Middle frontal gyrus (tissue), 1 donor: ENCODE measurements at regions not wholly inside any gene's neighbourhood (a gene's known extent, or its start where the extent isn't known, plus 50 kb on each side); places are given as distances from the start of the nearest gene placed in this dataset.
"Not testable (repeated sequence)": the region's sequence is repeated elsewhere in the genome, so short reads cannot be mapped to it uniquely, and the experiment has no call there.

Source experiments
- DNase-seq: peaks from one replicate; pipeline ENCODE4 v3.0.0-alpha.2; 2015; ENCODE audit warnings: low spot score; ENCODE audit errors: extremely low spot score

DNA sequence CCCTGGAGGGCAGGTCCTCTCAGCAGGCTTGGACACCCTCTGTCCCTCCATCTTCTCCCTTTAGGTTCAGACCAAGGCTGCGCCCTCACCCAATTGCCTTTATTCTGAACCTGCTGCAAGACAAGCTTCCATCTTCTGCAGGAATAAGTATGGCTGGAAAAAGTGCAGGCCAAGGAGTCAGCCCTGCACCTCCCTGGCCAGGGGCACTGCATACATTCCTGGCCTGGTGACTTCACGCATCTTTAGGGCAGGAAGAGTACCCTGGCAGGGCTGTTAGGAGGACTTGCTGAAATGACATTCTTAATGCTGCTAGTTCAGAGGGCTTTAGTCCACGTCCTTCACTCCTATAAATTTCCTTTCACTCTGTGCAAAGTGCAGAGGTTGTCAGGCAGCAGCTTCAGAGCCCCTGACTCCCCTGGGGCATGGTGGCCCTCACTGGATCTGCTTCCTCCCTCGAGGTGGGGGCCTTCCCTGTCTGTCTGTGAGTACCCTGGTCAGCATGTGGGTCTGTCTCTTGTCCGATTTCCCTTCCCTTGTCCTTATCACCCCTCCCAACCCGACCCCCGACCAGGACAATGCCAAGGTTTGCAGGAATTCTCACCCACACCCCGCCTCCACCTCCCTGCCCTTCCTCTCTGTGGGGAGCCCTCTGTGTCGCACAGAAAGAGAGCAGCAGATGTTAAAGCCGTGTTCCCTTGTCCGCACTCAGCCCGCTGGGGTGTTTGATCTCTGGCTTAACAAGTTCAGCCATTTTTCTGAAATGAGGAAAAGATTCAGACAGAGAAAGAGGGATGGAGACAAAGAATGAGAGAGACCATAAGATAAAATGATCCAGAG lies 124.5 kb upstream of the SYT13 start:
- DNase-seq: no peak

DNA sequence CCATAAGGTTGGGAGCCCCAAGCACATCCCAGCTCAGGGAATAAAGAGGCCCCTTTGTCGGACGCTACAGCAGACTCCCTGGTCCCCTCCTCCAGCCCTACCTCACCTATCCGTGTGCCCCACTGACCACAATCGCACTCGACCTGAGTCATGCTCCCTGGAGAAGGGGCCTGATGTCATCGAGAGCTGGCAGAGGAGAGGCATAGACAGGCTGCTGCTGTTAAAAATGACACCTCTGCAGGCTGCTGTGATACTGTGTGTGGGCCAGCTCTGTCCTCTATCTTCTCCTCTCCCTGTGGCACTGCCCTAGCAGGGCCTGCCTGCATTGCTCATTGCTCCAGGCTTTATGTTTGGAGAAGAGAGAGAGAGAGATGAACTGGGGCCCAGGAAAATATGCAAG lies 123.4 kb upstream of the SYT13 start:
- no peak for DNase-seq

DNA sequence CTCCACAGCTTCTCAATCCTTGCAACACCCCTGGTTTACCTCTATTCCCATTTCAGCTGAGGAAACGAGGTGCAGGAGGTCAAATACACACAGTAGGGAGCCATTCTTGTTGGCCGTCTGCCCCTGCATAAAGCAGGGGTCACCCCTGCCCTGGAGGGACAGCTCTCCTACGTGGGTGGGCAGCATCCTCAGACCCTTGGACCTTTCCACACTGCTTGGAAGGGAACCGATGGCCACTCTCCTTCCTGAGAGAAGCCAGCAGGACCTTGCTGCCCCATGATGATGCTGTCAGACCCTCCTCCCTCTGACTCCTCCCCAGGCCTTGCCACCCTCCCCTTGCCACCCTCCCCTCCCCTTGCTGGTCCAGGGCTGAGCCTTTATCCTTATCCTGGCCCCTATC lies 121.1 kb upstream of the SYT13 start:
- DNase-seq: no peak

DNA sequence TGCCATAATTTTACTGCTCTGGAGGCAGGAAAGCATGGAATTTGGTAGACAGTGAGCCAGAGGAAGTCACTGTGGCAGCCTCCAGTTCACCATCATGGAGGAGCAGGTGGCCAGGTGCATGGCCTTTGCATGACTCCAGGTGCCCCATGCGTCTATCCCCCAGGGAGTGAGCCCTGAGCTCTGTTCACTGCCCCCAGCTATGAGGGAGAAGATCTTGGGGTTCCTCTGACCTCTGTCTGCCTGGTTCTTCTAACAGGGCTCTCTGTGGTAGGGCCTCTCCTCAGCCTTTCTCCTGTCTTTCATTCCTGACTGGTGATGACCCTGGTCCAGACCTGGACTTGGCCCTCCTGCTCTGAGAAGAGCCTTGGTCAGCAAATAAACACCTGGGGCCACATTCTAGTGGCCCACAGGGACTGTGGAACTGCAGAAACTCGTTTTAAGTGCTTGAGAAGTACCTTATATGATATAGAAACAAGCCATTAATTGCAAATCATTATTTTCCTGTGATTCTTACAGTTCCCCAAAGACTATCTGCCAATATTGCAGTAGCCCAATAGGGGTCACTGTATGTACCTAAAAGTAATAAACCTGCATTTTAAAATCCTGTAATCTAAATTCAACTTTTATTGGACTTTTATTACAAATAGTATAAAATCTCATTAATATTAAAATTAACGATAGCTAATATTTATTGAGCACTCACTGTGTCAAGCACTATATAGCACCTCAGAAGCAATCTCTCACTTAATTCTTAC lies 120.0 kb upstream of the SYT13 start:
- DNase-seq: no peak

DNA sequence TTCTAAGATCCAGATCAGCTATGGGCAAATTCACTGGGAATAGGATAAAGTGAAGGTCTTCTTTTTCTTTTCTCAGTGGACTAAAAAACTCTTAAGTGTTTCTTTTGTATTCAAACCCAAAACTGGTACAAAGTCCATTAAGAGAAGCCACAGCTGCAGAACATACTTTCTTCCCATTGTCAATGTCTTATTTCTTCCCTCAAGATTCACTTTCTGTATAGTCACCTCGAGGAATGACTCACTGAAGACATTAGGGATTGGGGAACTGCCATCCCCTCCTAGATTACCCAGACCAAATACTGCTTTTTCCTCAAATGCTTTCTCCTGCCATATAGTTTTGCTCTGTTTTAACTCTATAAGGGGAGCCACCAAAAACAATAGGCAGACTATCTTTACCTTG lies 117.4 kb upstream of the SYT13 start:
- not testable (repeated sequence) for DNase-seq

DNA sequence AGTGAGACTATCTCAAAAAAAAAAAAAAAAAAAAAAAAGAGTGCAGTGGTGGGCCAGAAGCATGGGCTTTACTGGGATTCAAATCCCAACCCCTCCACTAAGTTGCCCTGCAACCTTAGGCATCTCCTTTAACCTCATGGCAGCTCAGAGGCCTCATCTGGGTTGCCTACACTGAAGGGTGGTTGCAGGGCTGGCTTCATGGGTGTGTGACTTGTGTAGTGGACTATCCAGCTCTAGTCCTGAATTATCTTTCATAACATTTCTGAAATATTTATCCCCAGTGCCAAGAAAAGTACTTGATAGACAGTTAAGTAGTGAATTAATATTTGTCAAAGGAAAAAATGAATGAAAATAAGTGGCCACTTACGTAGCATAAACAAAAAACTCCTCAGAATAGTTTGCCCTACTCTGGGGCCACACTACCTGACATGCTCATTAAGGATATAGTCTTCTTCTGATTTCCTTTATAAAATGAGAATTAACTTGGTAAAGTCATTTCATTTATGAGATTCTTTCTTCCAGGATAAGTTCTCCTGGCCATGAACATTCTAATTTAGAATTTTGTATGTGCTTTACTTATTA lies 116.0 kb upstream of the SYT13 start:
- no peak for DNase-seq

DNA sequence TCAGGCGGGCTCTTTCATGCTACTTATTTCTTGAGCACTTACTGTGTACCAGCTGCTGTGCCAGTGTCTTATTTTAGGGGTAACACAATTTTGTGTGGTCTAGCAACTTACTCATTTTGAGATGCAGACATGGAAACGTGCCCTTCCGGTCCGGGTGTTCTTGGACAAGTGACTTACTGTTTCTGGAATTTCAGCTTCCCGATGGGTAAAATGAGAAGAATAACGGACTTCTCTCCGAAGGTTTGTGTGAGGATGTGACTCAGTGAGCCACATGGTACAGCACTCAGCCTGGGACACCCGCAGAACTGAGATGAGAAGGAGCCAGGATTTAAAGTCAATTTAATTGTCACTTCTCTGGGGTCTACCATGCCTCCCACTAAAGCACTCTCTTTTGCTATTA lies 114.5 kb upstream of the SYT13 start:
- DNase-seq: no peak

DNA sequence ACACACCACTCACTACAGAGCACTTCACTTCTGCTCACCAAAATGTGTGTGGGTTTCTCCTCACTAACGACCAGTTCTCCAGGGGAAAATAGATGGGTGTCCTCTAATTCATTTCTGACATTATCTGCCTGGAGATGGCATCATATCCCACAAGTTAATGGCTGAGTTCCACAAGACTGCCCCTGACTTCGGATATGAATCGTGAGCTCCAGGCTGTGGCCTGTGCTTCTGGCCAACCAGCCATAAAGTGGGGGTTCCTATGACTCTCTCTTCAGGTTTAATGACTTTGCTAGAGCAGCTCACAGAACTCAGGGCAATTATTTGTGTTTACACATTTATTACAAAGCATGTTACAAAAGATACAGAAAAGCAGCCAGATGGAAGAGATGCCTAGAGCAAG lies 113.0 kb upstream of the SYT13 start:
- no peak for DNase-seq

DNA sequence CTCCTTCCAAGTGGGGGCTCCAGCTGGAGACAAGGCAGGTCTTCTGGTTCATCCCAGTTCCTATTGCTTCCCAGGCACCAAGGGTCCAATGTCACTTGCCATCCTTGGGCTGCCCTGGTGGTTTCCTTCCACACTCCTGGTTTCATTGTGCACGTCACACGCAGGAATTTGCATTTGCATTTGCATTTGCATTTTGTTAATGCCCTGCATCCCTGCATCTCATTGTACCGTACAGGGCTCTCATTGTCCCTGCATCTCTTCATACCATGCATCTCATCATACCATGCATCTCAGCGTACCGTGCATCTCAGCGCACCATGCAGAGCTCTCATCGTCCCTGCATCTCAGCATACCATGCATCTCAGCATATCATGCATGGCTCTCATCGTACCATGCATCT lies 112.2 kb upstream of the SYT13 start:
- DNase-seq: no peak

DNA sequence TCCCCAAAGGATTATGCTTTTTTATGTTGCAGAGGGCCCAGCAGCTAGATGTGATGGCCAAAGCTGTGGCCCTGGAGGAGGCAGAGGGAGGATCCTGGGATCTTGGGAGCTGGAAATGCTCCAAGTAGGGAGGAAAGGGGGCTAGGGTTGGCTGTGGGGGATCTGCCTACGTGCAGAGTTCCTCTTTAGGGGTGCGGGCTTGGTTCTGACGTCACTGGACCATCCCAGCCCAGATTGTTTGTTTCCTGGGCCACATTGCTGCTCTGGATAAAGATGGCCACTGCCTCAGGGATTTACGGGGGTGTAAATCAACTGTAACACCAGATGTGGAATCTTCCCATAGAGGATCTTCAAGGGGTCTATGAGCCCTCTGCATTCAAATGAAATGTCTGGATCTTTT lies 110.3 kb upstream of the SYT13 start:
- no peak for DNase-seq

DNA sequence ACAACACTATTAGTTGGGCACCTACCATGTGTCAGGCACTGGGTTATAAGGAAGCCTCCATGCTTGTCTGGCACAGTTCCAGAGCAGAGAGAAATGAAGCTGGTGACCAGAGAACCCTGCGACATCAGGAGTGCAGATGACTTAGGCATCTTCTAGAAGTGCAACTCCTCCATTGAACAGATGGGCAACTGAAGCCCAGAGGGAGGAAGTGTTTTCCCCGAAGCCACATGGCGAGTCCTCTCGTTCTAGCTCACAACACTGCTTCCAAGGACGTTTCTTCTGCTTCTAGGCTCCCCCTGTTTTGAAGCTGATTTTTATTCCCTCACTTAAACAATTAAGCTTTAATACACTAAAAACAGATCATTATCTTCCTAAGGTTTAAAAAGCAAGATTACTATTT lies 109.8 kb upstream of the SYT13 start:
- no peak for DNase-seq

DNA sequence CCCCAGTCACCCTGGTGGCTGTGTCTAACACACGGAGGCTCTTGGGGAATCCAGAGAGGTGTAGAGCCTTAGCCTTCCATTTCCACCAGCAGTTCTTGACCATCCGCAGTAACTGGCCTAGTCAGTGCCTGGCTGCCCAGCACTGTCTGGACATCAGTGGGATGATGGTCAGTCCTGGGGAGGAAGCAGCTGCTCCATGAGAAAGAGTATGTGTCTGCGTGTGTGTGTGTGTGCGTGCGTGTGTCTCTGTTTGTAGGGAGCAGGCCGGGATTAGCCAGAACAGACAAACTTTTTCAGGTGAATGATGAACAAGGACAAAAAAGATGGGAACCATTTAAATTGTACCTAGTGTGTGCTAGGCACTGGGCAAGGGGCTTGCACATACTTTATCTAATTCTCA lies 109.3 kb upstream of the SYT13 start:
- DNase-seq: no peak

DNA sequence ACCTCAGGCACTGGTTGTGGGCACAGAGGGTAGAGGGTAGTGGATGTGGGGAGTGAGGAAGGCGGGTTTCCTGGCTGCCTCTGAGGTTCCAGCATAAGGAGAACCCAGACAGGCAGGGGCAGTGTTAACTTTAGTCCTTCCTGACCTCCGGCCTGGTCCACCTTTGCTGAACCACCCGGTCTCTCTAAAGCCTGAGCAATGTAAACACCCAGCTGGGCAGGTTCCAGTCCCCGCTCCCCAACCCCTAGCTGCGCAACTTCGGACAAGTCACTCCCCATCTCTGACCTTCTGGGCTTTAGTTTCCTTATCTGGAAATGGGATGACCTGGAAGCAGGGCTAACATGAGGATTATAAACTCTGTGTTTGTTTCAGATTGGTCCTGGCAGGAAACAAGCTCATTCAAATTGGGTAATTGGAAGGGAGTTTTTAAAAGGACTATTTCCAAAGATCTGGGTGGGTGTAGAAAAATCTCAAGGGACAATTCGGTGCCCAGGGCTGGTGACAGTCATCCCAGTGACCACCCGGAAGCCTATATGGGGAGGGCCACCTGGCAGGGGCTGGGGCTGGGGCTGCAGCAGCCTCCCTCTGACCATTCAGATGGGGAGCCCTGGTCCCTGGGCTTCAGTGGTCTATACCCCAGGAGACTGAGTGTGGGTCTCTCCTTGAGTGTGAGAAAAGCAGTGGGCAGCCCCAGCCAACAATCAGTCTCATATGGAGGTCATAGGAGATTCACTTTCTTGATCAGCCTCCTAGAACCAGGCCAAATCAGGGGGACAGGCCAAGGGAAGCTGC lies 108.3 kb upstream of the SYT13 start:
- DNase-seq: no peak

DNA sequence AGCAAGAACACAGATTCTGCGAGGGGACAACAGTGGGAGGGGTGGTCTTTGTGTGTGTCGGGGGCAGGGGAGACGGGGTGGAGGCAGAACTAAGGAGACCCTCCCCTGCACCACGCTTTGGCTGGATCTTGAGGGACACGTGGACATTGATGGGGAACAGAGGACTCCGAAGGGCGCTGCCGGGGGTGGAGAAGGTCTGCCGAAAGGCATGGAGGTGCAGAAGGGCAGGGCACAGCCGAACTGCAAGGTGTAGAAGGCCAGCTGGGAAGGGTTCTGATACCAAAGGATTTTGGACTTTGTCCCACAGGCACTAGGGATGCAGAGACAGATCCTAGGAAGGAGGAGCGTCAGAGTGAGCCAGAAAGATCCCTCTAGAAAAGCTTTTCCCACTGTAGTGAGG lies 107.7 kb upstream of the SYT13 start:
- no peak for DNase-seq

DNA sequence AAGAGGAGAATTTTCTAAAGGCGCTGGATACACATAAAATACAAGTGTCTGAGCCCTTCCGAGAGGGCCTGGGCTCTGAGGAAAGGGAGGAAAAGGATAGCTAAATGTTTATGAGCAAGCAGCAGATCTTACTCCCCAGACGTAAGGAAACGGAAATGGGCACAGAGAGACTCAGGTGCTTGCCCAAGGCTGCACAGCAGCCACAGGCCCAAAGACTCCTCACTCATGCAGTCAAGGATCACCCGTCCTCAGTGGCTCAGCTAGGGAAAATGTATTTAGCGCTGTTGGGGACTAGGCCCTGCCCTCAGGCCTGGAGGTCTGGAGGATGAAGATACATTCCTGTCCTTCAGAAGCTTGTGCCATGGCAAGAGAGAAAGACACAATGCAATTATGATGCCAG lies 107.2 kb upstream of the SYT13 start:
- no peak for DNase-seq

DNA sequence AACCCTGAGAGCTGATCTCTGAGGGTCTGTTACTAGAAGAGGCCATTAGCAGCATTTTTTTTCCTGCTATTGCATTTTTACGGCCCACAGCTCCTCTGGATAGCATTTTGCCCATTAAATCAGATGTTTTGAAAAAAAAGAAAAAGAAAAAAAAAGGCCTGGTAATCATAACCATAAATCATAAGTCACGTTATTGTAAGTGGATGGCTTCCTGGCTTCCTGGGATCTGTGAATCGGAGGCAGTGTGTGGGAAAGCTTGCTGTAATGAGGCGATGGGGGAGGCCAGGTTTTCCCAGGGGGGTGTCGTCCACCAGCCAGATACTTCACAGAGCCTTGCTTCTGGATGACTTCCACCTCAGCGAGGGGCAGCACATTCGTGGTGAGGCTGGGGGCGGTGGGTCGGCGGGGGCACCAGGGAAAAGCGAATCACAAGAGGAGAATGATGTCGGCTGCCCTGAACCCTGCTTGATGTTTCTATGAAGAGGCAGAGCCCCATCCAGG lies 106.5 kb upstream of the SYT13 start:
- DNase-seq: no peak

DNA sequence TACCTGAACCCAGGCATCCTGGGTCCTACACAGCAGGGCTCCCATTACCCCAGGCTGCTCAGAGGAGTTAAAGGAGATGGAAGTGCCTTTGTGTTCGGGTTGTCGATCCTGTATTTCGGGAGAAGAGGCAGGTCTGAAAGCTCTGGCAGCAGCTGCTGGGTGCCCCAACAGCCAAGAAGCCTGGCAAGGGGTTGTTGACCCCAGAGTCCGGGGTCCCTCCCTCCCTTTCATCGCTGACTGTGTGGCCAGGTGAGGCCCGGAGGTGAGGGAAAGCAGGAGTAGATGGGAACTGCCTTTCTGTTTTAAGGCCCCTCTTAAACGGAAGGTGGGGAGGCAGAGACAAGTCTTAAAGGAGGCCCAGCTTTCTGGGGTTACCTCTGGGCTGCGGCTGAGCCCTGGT lies 106.0 kb upstream of the SYT13 start:
- DNase-seq: no peak

DNA sequence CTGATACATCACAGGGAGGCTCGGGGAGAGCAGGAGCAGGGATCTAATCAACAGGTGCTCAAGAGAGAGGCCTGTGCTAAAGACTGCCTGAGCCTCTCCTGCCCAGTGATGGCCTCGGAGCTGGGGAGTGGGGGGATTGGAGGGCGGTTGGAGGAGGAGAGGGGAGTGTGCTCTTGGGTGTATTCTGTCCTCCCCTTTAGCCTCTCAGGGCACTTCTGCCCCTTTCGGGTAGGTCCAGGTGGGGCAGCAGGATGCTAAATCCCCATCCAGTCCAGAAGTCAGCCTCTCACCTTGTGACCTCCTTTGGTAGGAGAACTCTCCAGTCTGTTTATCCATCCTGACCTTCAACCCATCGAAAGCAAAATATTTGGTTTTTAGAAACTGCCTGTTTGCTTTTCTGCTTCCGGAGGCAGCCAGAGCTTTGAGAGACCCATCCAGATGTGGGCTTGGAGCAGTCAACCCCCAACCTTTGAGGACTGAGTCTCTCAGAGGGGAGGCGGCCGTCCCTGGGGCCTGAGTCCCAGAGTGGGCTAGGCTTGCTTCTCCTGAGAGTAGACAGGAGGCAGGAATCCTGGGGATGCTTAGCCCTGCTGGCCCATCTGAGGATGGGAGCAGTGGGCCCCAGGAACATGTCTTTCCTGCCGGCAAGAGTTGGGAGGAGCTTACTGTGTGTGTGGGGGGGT lies 105.2 kb upstream of the SYT13 start:
- DNase-seq: no peak

DNA sequence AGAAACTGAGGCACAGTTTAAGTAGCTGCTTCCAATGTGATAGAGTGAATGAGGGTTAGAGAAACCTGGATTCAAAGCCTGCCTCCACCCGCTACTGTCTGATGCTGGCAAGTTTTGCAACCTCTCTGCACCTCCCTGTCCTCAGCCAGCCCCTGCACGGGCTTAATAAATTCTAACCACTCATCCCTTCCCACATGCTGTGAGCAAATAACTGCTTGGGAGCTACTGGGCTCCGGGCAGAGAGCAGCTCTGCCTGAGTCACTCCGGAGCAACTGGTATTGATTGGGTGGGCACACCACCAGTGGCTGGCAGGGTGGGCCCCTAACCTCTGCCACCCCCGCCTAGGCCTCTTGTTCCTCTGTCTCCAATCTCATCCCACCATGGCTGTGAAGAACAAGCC lies 104.3 kb upstream of the SYT13 start:
- DNase-seq: no peak

DNA sequence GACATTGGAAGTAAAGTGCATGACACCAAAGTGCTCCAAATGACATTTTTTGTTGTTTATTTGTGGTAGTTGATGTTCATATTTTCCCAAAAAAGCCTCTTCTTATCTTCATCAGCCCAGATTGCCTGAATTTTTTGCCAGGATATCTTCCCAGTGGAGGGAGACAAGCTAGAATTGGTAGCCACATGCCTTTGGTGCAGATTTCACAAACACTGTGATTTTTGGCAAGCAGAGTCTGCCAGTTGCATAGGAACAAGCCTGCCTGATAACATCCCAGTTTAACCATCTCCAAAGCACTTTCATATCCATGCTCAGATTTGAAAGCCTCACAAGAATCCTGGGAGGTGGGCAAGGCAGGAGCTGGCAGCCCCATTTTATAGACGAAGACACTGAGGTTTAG lies 102.3 kb upstream of the SYT13 start:
- DNase-seq: no peak

DNA sequence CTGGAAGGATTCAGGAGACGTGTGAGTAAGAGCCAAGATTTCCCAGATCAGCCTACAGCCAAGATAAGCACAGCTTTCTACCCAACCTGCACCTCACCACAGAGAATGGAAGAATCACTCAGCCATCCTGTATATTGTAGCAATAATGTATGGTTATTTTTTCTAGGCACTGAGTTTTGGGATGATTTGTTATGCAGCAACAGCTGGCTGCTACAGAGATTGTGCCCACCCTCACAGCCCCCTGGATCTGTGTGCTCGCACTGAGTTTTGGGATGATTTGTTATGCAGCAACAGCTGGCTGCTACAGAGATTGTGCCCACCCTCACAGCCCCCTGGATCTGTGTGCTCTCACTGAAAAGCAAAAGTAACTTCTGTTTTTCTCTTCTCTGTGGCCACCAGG lies 101.7 kb upstream of the SYT13 start:
- not testable (repeated sequence) for DNase-seq
